Large intestine (tissue), 3 donors: ENCODE measurements at regions not wholly inside any gene's neighbourhood (a gene's known extent, or its start where the extent isn't known, plus 50 kb on each side); places are given as distances from the start of the nearest gene placed in this dataset.
A peak's percentile ranks its signal among the peaks of the same experiment; 100 is the strongest.

Experiments
- DNase-seq, 2 donors: peaks; one replicate each; pipeline versions ENCODE4 v3.0.0 to v3.0.0-alpha.2; 2013
- H3K27ac ChIP-seq: one replicate; pipeline ENCODE4 v1.5.1; 2013; ENCODE audit warnings: low read length
- H3K27me3 ChIP-seq: 2 replicates; pipeline ENCODE4 v1.6.1; 2013; ENCODE audit warnings: low read length; ENCODE audit not compliant: control insufficient read depth, insufficient read depth
- H3K36me3 ChIP-seq: 2 replicates; pipeline ENCODE4 v1.6.1; 2013; ENCODE audit warnings: low read length; ENCODE audit not compliant: control insufficient read depth, insufficient read depth
- H3K4me1 ChIP-seq: one replicate; pipeline ENCODE4 v1.6.1; 2013; ENCODE audit warnings: low read length; ENCODE audit not compliant: control insufficient read depth, insufficient read depth
- H3K4me3 ChIP-seq: one replicate; pipeline ENCODE4 v1.5.1; 2013; ENCODE audit warnings: low read length
- H3K9me3 ChIP-seq: one replicate; pipeline ENCODE4 v1.6.1; 2013; ENCODE audit warnings: mild to moderate bottlenecking, low read depth, low read length, moderate library complexity; ENCODE audit not compliant: control insufficient read depth
- WGBS: methylation state at CpG from one replicate; pipeline ENCODE4 v1.1.5; 2013; ENCODE audit warnings: low lambda C conversion rate; ENCODE audit not compliant: insufficient coverage; 5-methylcytosine and 5-hydroxymethylcytosine counted together

GRCh38 chr2:176454893-176455815 is 185.9 kb downstream of the MTX2 start:
- no peak overlapping the region for H3K4me3 ChIP-seq
- no peaks in the 10 kb centered on the region for H3K36me3 ChIP-seq
- 70% methylated on average over 2 of the region's 11 CpGs for WGBS
- H3K27ac ChIP-seq = peak overlapping the region; percentile 10
- H3K27me3 ChIP-seq = peaks cover 14% of the 10 kb centered on the region
- H3K4me1 ChIP-seq = no peaks in the 10 kb centered on the region
- H3K9me3 ChIP-seq = no peaks in the 10 kb centered on the region
- peak; percentile 55 to 64 for DNase-seq

GRCh38 chr2:176455816-176456291 is 186.6 kb downstream of the MTX2 start:
- no peak overlapping the region for H3K4me3 ChIP-seq
- no peaks in the 10 kb centered on the region for H3K4me1 ChIP-seq
- no peaks in the 10 kb centered on the region for H3K9me3 ChIP-seq
- no peaks in the 10 kb centered on the region for H3K36me3 ChIP-seq
- no CpG with 5 or more reads among the region's 3 CpGs for WGBS
- DNase-seq = peak; percentile 33 to 51
- H3K27ac ChIP-seq = peak overlapping the region; percentile 10
- peaks cover 16% of the 10 kb centered on the region for H3K27me3 ChIP-seq

GRCh38 chr2:176457481-176457880 is 188.2 kb downstream of the MTX2 start:
- WGBS = no CpG with 5 or more reads among the region's 1 CpG
- no peak overlapping the region for H3K4me3 ChIP-seq
- no peak overlapping the region for H3K27ac ChIP-seq
- H3K27me3 ChIP-seq = peaks cover 15% of the 10 kb centered on the region
- H3K36me3 ChIP-seq = no peaks in the 10 kb centered on the region
- H3K4me1 ChIP-seq = no peaks in the 10 kb centered on the region
- H3K9me3 ChIP-seq = no peaks in the 10 kb centered on the region
- DNase-seq = no peak

GRCh38 chr2:176461098-176461808 is 192.0 kb downstream of the MTX2 start:
- H3K27ac ChIP-seq = no peak overlapping the region
- WGBS = 83% methylated on average over 1 of the region's 5 CpGs
- H3K36me3 ChIP-seq = no peaks in the 10 kb centered on the region
- no peak overlapping the region for H3K4me3 ChIP-seq
- H3K4me1 ChIP-seq = no peaks in the 10 kb centered on the region
- no peak for DNase-seq
- no peaks in the 10 kb centered on the region for H3K9me3 ChIP-seq
- H3K27me3 ChIP-seq = peaks cover 31% of the 10 kb centered on the region

GRCh38 chr2:176461809-176462670 is 192.8 kb downstream of the MTX2 start:
- peaks cover 30% of the 10 kb centered on the region for H3K27me3 ChIP-seq
- H3K27ac ChIP-seq = no peak overlapping the region

GRCh38 chr2:176463546-176463945 is 194.3 kb downstream of the MTX2 start:
- no peak overlapping the region for H3K27ac ChIP-seq
- H3K4me1 ChIP-seq = no peaks in the 10 kb centered on the region
- WGBS = 92% methylated on average over 2 of the region's 3 CpGs
- no peak overlapping the region for H3K4me3 ChIP-seq
- no peaks in the 10 kb centered on the region for H3K36me3 ChIP-seq
- DNase-seq = no peak
- H3K9me3 ChIP-seq = no peaks in the 10 kb centered on the region
- peaks cover 32% of the 10 kb centered on the region for H3K27me3 ChIP-seq

More at GRCh38 chr2:176461809-176462670, 192.8 kb downstream of the MTX2 start:
- peak in 1 of 2 donors; percentile 22 for DNase-seq
- no peaks in the 10 kb centered on the region for H3K4me1 ChIP-seq
- no peaks in the 10 kb centered on the region for H3K9me3 ChIP-seq
- no peaks in the 10 kb centered on the region for H3K36me3 ChIP-seq
- WGBS = no CpG with 5 or more reads among the region's 5 CpGs
- H3K4me3 ChIP-seq = no peak overlapping the region

GRCh38 chr2:176464886-176465564 is 195.8 kb downstream of the MTX2 start:
- Histone ChIP-seq H3K27me3 (peaks cover 40% of the 10 kb centered on the region), H3K36me3 (no peaks in the 10 kb centered on the region), H3K4me3 (no peak overlapping the region), H3K27ac (no peak overlapping the region), H3K4me1 (no peaks in the 10 kb centered on the region), H3K9me3 (no peaks in the 10 kb centered on the region)
- 47% methylated on average over 3 of the region's 10 CpGs for WGBS
- no peak for DNase-seq

- WGBS = 86% methylated on average over 1 of the region's 5 CpGs
- H3K4me1 ChIP-seq = no peaks in the 10 kb centered on the region
- no peak overlapping the region for H3K27ac ChIP-seq
- H3K36me3 ChIP-seq = no peaks in the 10 kb centered on the region
- no peak for DNase-seq
- peaks cover 38% of the 10 kb centered on the region for H3K27me3 ChIP-seq
- no peak overlapping the region for H3K4me3 ChIP-seq
- H3K9me3 ChIP-seq = no peaks in the 10 kb centered on the region
Measured at GRCh38 chr2:176466918-176467452, 197.7 kb downstream of the MTX2 start.

- H3K4me3 ChIP-seq = no peak overlapping the region
- WGBS = no CpG with 5 or more reads among the region's 6 CpGs
Measured at GRCh38 chr2:176467595-176467994, 198.4 kb downstream of the MTX2 start.

More at GRCh38 chr2:176467595-176467994, 198.4 kb downstream of the MTX2 start:
- no peak for DNase-seq
- no peak overlapping the region for H3K27ac ChIP-seq
- H3K36me3 ChIP-seq = no peaks in the 10 kb centered on the region
- H3K27me3 ChIP-seq = peaks cover 38% of the 10 kb centered on the region
- no peaks in the 10 kb centered on the region for H3K4me1 ChIP-seq
- H3K9me3 ChIP-seq = no peaks in the 10 kb centered on the region
